Activated T-helper 1 cell treated with anti-CD3 and anti-CD28 coated beads, Interleukin-12 subunit alpha, Interleukin-12 subunit beta, Interleukin-2, Interleukin-4 antibody, amounts not matched to agents 30 ng/mL and 10 ng/mL and 1 ng/mL, durations not matched to agents 14 hours and 24 hours and 36 hours (primary cell): ENCODE measurements at regions not wholly inside any gene's neighbourhood (a gene's known extent, or its start where the extent isn't known, plus 50 kb on each side); places are given as distances from the start of the nearest gene placed in this dataset.

Experiments
- DNase-seq: peaks from one replicate; pipeline ENCODE4 v3.0.0; 2021; ENCODE audit warnings: low spot score
- H3K27ac Mint-ChIP-seq: one replicate; pipeline ENCODE4 v1.8.0; 2021; ENCODE audit warnings: mild to moderate bottlenecking, mixed read lengths
- H3K27me3 Mint-ChIP-seq: one replicate; pipeline ENCODE4 v1.8.0; 2022; ENCODE audit warnings: mild to moderate bottlenecking, moderate library complexity, mixed read lengths; ENCODE audit not compliant: insufficient read depth
- H3K36me3 Mint-ChIP-seq: one replicate; pipeline ENCODE4 v1.8.0; 2021; ENCODE audit warnings: low read depth, mixed read lengths
- H3K4me1 Mint-ChIP-seq: one replicate; pipeline ENCODE4 v1.8.0; 2021; ENCODE audit warnings: low read depth, mixed read lengths
- H3K4me3 Mint-ChIP-seq: one replicate; pipeline ENCODE4 v1.8.0; 2021; ENCODE audit warnings: mild to moderate bottlenecking, moderate library complexity, mixed read lengths
- H3K9me3 Mint-ChIP-seq: one replicate; pipeline ENCODE4 v1.8.0; 2021; ENCODE audit warnings: mixed read lengths
- intact Hi-C: fragments of 100-400 bp; cut with micrococcal nuclease; formaldehyde crosslinking; loops from one replicate; pipeline ENCODE4 v1.15.1; 2024

GRCh38 chr11:116134450-116134849, 630.2 kb upstream of the CADM1 start:
- Mint-ChIP-seq H3K4me1 (no peaks in the 10 kb centered on the region), H3K9me3 (no peaks in the 10 kb centered on the region), H3K27ac (no peak overlapping the region), H3K27me3 (no peaks in the 10 kb centered on the region), H3K36me3 (no peaks in the 10 kb centered on the region), H3K4me3 (no peak overlapping the region)
- intact Hi-C loops = no loop called here
- no peak for DNase-seq

GRCh38 chr11:116132273-116132978, 628.2 kb upstream of the CADM1 start:
- no peak overlapping the region for H3K27ac Mint-ChIP-seq
- H3K36me3 Mint-ChIP-seq = no peaks in the 10 kb centered on the region
- intact Hi-C loops = no loop called here
- no peak overlapping the region for H3K4me3 Mint-ChIP-seq
- H3K27me3 Mint-ChIP-seq = no peaks in the 10 kb centered on the region
- DNase-seq = no peak
- H3K4me1 Mint-ChIP-seq = no peaks in the 10 kb centered on the region
- no peaks in the 10 kb centered on the region for H3K9me3 Mint-ChIP-seq

GRCh38 chr11:116130122-116130521, 625.9 kb upstream of the CADM1 start:
- Mint-ChIP-seq H3K36me3 (no peaks in the 10 kb centered on the region), H3K27ac (no peak overlapping the region), H3K9me3 (no peaks in the 10 kb centered on the region), H3K27me3 (no peaks in the 10 kb centered on the region), H3K4me1 (no peaks in the 10 kb centered on the region), H3K4me3 (no peak overlapping the region)
- no peak for DNase-seq
- intact Hi-C loops = no loop called here

- H3K27me3 Mint-ChIP-seq = no peaks in the 10 kb centered on the region
- H3K4me1 Mint-ChIP-seq = no peaks in the 10 kb centered on the region
- no peaks in the 10 kb centered on the region for H3K36me3 Mint-ChIP-seq
- intact Hi-C loops = no loop called here
- no peak overlapping the region for H3K27ac Mint-ChIP-seq
- DNase-seq = no peak
- H3K9me3 Mint-ChIP-seq = no peaks in the 10 kb centered on the region
- no peak overlapping the region for H3K4me3 Mint-ChIP-seq
Observed at GRCh38 chr11:116129456-116129855, 625.2 kb upstream of the CADM1 start.

GRCh38 chr11:116126562-116126961, 622.3 kb upstream of the CADM1 start:
- H3K9me3 Mint-ChIP-seq = no peaks in the 10 kb centered on the region
- H3K27ac Mint-ChIP-seq = no peak overlapping the region
- H3K4me1 Mint-ChIP-seq = no peaks in the 10 kb centered on the region
- no peaks in the 10 kb centered on the region for H3K27me3 Mint-ChIP-seq
- intact Hi-C loops = no loop called here
- H3K36me3 Mint-ChIP-seq = no peaks in the 10 kb centered on the region
- H3K4me3 Mint-ChIP-seq = no peak overlapping the region
- DNase-seq = no peak

GRCh38 chr11:116124922-116125714, 620.9 kb upstream of the CADM1 start:
- DNase-seq = no peak
- no peaks in the 10 kb centered on the region for H3K9me3 Mint-ChIP-seq
- H3K36me3 Mint-ChIP-seq = no peaks in the 10 kb centered on the region
- no peak overlapping the region for H3K27ac Mint-ChIP-seq
- intact Hi-C loops = no loop called here
- H3K4me1 Mint-ChIP-seq = no peaks in the 10 kb centered on the region
- H3K4me3 Mint-ChIP-seq = no peak overlapping the region
- no peaks in the 10 kb centered on the region for H3K27me3 Mint-ChIP-seq

GRCh38 chr11:116123739-116124138, 619.5 kb upstream of the CADM1 start:
- no peaks in the 10 kb centered on the region for H3K4me1 Mint-ChIP-seq
- intact Hi-C loops = no loop called here
- no peak overlapping the region for H3K27ac Mint-ChIP-seq
- no peak overlapping the region for H3K4me3 Mint-ChIP-seq
- no peaks in the 10 kb centered on the region for H3K27me3 Mint-ChIP-seq
- no peak for DNase-seq
- no peaks in the 10 kb centered on the region for H3K9me3 Mint-ChIP-seq
- H3K36me3 Mint-ChIP-seq = no peaks in the 10 kb centered on the region

- DNase-seq = no peak
- intact Hi-C loops = no loop called here
Observed at GRCh38 chr11:116122697-116123472, 618.7 kb upstream of the CADM1 start.

GRCh38 chr11:116119158-116119557, 614.9 kb upstream of the CADM1 start:
- intact Hi-C loops = no loop called here
- Mint-ChIP-seq H3K4me1 (no peaks in the 10 kb centered on the region), H3K36me3 (no peaks in the 10 kb centered on the region), H3K9me3 (no peaks in the 10 kb centered on the region), H3K4me3 (no peak overlapping the region), H3K27ac (no peak overlapping the region), H3K27me3 (no peaks in the 10 kb centered on the region)
- no peak for DNase-seq

More at GRCh38 chr11:116122697-116123472, 618.7 kb upstream of the CADM1 start:
- no peak overlapping the region for H3K4me3 Mint-ChIP-seq
- H3K4me1 Mint-ChIP-seq = no peaks in the 10 kb centered on the region
- H3K9me3 Mint-ChIP-seq = no peaks in the 10 kb centered on the region
- H3K36me3 Mint-ChIP-seq = no peaks in the 10 kb centered on the region
- no peaks in the 10 kb centered on the region for H3K27me3 Mint-ChIP-seq
- no peak overlapping the region for H3K27ac Mint-ChIP-seq

GRCh38 chr11:116118138-116118470, 613.9 kb upstream of the CADM1 start:
- Mint-ChIP-seq H3K9me3 (no peaks in the 10 kb centered on the region), H3K4me3 (no peak overlapping the region), H3K4me1 (no peaks in the 10 kb centered on the region), H3K27me3 (no peaks in the 10 kb centered on the region), H3K27ac (no peak overlapping the region), H3K36me3 (no peaks in the 10 kb centered on the region)
- DNase-seq = no peak
- intact Hi-C loops = no loop called here

- no peak for DNase-seq
- no peaks in the 10 kb centered on the region for H3K36me3 Mint-ChIP-seq
- H3K9me3 Mint-ChIP-seq = no peaks in the 10 kb centered on the region
- H3K4me3 Mint-ChIP-seq = no peak overlapping the region
- H3K27ac Mint-ChIP-seq = no peak overlapping the region
- intact Hi-C loops = no loop called here
- no peaks in the 10 kb centered on the region for H3K4me1 Mint-ChIP-seq
- H3K27me3 Mint-ChIP-seq = no peaks in the 10 kb centered on the region
Observed at GRCh38 chr11:116117331-116118137, 613.3 kb upstream of the CADM1 start.

- Mint-ChIP-seq H3K36me3 (no peaks in the 10 kb centered on the region), H3K4me1 (no peaks in the 10 kb centered on the region), H3K27ac (no peak overlapping the region), H3K9me3 (no peaks in the 10 kb centered on the region), H3K4me3 (no peak overlapping the region), H3K27me3 (no peaks in the 10 kb centered on the region)
- intact Hi-C loops = no loop called here
- DNase-seq = no peak
Observed at GRCh38 chr11:116115801-116116200, 611.6 kb upstream of the CADM1 start.
